ENCODE measurements at regions not wholly inside any gene's neighbourhood (a gene's known extent, or its start where the extent isn't known, plus 50 kb on each side); places are given as distances from the start of the nearest gene placed in this dataset.

DNA sequence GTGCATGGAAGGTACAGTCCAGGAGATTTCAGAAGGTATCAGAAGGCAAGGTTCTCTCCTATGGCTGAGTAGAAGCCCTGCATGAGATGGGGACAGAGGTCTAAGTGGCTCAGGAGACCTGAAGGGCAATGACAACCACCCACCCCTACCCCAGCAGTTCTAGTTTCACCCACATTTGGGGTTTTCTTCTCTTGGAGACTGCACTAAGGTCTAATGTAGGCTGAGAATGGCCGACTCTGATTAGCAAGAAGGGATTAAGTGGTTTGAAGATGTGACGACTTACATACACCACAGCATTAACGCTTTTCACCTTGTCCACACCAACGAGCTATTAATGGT lies 71.7 kb upstream of the SOX5 start:
- intact Hi-C loops (cut with micrococcal nuclease), result no loop called here

DNA sequence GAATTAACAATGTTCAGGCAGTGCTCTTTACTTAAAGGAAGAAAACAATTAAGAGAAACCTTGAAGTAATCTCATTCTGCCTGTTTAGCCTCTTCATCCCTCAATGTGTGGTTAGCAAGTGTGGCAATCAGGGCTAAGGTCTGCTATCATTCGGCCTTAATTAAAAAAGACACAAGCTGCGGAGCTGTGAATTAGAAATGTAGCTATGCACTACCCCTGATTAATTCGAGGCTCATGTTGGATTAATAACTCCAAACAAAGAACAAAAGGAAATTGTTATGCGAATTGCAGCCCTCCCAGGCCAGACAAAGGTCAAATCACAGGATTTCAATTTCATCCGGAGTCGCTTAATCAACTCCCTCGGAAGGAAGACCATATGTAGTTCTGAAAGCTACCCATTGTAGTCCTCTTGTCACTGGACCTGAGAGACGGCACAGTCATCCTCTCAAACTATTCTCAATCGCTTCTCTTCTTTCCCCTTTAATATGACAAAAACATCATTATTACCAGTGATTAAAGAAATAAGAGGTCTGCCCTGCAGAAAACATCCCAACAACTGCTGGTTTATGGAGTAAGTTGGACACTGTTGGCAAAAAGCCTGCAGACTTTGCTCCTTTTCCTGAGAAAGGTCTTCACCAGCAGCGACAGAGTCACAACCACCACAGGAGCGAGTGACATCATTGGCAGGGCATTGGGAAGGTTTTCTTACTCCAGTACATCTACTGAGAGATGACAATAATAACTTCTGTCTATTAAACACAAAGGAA lies 71.1 kb upstream of the SOX5 start:
- intact Hi-C loops (cut with micrococcal nuclease), result no loop called here

GRCh38 chr12:24015833-24016160 lies 66.3 kb upstream of the SOX5 start:
- intact Hi-C loops (cut with micrococcal nuclease), result no loop called here

DNA sequence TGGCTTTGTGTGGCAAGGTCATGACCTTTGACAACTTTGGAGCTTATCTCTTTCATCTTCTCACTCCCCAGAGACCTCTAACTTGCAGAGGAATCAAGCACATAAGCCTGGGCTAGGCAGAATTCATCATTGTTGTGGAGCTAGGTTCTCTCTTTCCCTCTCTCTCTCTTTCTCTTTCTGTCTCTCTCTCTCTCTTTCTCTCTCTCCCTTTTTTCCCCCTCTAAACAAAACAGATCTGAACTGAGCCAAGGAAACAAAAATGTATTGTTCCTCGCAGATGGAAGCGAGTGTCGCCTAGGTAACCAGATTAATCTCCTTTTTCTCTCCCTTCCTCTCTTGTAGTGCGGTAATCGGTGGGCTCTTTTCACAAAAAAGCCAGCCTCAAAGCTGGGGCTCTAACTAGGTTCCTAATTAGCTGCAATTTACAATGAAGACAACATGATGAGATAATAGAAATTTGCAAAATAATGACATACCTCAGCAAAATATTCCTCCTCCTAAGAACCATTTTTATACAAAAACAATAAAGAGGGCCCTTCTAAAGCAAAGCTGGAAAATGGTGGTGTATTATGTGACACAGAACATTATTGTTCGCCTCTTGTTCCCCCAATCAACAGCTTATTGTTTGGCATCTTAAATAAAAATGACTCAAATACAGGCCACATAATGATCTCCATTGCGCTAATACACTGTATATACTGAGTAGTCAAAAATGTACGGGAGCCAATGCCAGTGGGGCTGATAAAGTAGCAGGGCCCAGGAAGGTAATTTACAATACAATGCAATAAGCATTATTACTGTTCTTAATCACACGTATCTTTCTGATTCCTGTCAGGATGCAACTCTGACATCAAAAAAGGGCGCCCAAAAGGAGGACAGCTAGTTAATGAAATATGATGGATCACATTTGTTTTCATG lies 65.7 kb upstream of the SOX5 start:
- intact Hi-C loops (cut with micrococcal nuclease), result loop anchor here (5.0 kb wide), 1 partner anchor 762 kb away; no protein-coding TSS in a partner anchor

- intact Hi-C loops (cut with micrococcal nuclease), result loop anchor here (5.0 kb wide), 1 partner anchor 763 kb away; no protein-coding TSS in a partner anchor
Measured at GRCh38 chr12:24014240-24014639, 64.8 kb upstream of the SOX5 start.

- intact Hi-C loops (cut with micrococcal nuclease), result loop anchor here (5.0 kb wide), 1 partner anchor 765 kb away; no protein-coding TSS in a partner anchor
Measured at GRCh38 chr12:24012528-24012927, 63.1 kb upstream of the SOX5 start.

- intact Hi-C loops (cut with micrococcal nuclease), result loop anchor here (5.0 kb wide), 1 partner anchor 765 kb away; no protein-coding TSS in a partner anchor
Measured at GRCh38 chr12:24011927-24012507, 62.5 kb upstream of the SOX5 start.

DNA sequence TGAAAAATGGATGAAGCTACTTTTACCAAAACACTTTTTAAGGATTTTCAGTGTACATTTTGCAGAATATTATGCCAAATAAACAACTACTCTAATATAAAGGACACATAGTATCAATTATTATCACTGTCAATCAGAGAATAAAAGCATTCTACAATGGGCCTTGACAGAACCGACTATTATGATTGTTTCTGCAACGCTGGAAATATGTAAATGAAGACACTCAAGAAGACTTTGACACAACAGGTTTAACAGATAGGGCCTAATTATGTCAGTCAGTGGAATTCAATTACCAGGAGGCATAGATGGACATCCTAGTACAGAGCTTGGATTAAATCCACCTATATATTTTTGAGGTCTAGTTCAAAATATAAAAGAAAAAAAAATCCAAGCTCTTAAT lies 58.7 kb upstream of the SOX5 start:
- intact Hi-C loops (cut with micrococcal nuclease), result no loop called here
